GM21723 (cell line): ENCODE measurements at regions not wholly inside any gene's neighbourhood (a gene's known extent, or its start where the extent isn't known, plus 50 kb on each side); places are given as distances from the start of the nearest gene placed in this dataset.
"Not testable (repeated sequence)": the region's sequence is repeated elsewhere in the genome, so short reads cannot be mapped to it uniquely, and the experiment has no call there.

Experiments
- ATAC-seq: cut with Tn5 transposase; IDR thresholded peaks from one replicate; pipeline ENCODE4 v1.9.1; 2021; ENCODE audit warnings: mild to moderate bottlenecking, moderate library complexity; ENCODE audit not compliant: unreplicated experiment

DNA sequence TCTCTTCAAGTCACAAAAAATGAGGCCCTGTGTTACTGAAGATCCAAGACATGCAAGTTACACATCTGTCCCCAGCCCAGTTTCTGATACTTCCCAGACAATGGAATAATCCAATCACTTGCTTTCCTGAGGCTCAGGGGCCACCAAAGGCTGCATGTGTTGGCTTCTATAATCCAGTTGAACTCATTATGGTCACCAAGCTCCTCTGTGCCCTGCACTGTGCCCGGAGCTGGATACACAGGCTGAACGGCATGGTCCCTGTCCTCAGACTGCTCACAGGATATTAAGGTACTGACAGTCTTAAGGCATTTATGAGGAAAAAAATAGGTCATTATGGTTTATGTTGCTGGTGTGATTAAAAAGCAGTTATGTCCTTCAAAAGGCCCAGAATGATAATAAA lies 117.0 kb upstream of the SYT6 start:
- no peak for ATAC-seq

DNA sequence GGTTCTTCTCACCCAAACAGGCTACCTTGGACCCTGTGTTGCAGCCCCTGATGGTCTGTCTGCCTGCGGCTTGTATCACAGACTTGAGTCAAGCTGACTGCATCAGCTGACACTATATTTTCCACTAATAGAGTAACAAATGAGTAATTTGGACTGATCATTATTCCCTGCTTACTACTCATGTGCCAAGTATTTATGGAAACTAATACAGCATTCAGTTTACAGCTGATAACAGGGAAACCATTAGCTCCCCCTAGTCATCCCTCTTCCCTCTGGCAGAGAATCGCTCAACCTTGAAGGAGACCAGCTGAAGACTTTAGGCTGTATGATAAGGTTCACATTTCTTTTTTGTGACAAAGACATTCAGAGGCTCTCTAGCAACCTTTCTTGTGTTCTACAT lies 116.6 kb upstream of the SYT6 start:
- no peak for ATAC-seq

DNA sequence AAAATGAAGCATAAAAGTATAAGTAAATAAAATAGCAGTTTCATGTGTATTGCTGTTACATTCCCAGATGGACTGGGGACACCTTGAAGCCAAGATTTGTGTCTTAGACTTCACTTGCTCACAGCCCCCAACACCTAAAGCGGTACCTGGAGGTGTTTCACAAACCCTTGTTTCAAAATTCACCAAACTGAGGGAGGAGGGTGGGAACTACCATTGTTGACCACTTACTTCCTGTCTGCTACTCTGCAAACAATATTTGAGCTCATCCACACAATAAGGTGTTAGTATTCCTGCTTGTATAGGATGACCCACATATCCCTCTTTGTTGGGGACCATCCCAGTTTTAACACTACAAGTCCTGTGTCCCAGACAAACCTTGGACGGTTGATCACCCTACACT lies 115.9 kb upstream of the SYT6 start:
- no peak for ATAC-seq

DNA sequence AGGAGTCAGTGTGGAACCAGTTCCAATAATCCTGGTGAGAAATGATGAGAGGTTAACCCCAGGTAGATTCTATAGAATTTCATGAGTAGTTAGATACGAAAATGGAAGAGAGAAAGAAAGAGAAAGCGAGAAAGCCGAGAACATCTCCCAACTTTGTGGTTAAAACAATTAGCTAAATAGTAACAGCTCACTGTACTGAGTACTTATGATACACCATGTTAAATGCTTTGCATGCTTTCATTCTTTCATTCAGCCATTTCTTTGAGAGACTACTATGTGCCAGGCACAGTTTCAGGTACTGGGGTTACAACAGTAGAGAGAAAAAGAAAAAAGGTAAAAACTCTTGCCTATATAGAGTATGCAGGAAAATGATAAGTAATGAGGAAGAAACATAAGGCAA lies 109.7 kb upstream of the SYT6 start:
- ATAC-seq: peak; percentile 78

DNA sequence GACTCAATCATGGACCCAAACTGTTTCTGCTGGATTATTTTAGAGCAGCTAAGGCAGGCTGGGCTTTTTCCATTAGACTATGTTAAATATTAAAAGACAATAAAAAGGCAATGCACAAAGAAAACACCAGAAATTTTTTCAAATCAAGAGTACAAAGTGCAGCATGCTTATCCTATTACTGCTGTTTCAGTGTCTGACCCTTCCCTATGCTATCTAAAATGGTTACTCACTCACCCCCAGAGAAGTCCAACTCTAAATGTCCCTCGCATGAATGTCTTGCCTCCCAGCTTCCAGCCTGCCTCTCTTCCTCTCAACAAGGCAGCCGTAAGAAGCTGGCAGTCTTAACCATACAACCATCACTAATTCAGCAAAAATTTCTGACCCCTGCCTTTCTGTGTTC lies 108.7 kb upstream of the SYT6 start:
- no peak for ATAC-seq

DNA sequence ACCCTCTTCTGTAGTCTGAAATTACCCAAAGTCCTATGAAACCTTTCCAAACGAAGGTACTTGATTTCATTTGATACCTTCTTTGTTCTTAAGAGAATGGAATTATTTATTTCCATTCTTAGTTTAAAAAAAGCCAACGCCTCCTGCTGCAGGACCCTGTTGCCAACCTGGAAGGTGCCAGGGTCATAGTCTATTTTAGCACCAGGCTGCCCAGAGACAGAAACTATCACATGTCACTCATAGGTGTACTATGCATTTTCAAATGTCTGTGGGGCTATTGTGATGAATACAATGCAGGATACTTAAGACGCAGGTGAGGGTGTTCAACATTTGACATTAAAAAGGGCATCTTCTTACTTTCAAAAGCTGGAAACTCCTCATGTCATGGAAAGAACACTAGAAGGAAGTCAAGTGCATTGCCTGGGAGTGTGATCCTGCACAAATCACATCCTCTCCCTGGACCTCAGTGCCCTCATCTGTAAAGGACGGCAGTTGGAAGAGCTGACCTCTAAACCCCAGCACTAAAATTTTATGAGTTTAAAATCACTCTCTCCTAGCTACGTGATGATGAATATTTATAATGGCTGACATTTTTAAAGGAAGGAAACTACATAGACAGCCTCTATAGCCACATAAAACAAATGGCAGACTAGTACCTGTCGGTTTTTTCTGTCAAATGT lies 107.3 kb upstream of the SYT6 start:
- ATAC-seq: no peak

DNA sequence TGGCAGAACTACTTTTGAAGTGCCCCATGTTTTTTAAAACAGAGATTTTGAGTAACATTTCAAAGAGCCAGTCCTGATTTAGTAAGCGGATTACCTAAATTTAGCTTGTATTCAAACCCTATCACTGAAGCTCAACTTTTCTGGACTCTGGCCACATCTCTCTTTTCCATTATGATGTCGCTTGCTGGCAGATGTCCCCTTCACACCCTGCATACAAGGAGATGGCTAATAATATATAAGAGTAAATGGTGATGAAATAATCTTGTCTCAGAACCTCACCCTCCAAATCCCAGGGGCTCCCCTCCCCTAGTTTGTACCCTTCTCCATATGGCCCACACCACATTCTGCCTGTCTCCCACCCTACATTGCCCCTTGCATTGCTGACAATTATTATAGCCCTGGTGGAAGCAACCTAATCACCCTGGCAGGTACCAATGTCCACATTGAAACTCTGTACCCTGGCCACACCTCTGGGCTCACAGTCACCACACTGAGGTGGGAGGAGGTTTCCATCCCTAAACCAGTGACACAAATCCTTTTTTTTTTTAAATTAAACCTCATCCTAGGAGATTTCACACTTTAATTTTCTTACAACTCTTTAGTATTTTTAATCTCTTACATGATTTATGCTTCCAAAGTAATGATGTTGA lies 106.0 kb upstream of the SYT6 start:
- ATAC-seq: no peak

DNA sequence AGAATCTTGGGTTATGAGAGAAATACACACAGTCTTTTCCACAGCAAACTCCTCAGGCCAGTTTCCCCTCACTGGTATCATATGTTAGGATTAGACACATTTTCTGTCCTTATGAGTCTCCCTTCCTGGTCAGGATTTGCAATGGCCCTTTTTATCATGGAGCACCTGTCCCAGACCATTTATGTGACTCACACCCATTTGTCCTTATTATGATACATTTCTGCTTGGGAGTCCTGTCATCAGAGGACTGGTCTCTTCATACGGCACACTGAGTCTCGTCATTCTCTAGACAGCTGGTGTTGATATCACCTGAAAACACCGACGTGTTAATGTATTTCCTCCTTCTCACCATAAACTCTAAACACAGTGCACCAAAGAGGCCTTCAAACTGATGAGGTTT lies 105.0 kb upstream of the SYT6 start:
- ATAC-seq: no peak

DNA sequence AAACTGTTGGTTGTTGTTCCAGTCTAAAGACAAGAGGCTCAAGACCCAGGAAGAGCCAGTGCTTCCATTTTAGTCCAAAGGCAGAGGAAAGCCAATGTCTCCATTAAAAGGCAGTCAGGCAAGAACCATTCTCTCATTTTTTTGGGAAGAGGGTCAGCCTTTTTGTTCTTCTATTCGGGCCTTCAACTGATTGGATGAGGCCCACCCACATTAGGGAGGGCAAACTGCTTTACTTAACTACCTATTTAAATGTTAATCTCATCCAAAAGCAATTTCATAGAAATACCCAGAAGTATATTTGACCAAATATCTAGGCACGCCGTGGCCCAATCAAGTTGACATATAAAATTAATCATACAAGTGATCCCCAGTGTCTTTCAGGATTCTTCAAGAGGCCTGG lies 104.4 kb upstream of the SYT6 start:
- no peak for ATAC-seq

DNA sequence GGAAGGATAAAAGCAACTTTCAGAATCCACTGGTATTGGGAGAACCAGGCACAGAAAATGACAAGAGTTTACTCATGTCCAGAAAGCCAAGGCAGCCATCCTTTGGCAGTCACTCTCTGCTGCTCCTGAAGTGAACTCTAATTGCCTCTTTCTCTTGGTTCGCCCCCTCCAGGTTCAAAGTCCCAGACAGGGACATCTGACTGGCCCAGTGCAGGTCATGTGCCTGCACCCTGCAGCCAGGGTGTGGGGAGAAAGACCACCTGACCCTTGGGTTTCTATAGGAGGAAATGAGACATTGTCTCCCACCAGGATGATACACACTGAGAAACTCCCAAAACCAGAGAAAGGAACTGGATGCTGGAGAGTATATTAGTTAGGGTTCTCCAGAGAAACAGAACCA lies 103.9 kb upstream of the SYT6 start:
- no peak for ATAC-seq

DNA sequence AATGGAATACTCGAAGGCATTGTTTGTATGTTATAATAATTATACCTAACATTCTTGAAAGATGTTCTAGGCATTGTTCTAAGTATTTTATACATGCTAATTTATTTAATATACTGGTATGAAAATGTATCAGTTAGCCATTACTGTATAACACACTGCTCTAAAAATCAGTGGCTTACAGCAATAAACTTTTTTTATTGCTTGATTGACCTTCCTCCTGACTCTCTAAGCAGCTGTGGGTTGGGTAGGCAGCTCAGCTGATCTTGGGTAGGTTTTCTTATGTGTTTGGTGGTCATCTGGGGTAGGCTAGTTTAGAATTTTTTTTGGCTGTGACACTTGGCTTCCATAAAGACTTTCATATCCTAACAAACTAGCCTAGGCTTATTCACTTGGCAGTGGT lies 100.2 kb upstream of the SYT6 start:
- no peak for ATAC-seq

DNA sequence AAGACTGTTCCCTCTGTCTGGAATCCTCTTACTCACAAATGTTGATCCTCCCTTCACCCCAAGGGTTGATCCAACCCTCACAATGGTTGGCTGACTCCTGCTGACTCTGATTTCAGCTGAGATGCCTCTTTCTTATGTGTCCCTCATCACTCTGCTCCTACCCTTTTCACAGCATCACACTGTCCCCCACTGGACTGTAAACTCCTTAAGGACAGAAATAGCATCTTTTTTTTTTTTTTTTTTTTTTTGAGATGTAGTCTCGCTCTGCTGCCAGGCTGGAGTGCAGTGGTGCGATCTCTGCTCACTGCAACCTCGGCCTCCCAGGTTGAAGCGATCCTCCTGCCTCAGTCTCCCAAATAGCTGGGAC lies 97.9 kb upstream of the SYT6 start:
- no peak for ATAC-seq

DNA sequence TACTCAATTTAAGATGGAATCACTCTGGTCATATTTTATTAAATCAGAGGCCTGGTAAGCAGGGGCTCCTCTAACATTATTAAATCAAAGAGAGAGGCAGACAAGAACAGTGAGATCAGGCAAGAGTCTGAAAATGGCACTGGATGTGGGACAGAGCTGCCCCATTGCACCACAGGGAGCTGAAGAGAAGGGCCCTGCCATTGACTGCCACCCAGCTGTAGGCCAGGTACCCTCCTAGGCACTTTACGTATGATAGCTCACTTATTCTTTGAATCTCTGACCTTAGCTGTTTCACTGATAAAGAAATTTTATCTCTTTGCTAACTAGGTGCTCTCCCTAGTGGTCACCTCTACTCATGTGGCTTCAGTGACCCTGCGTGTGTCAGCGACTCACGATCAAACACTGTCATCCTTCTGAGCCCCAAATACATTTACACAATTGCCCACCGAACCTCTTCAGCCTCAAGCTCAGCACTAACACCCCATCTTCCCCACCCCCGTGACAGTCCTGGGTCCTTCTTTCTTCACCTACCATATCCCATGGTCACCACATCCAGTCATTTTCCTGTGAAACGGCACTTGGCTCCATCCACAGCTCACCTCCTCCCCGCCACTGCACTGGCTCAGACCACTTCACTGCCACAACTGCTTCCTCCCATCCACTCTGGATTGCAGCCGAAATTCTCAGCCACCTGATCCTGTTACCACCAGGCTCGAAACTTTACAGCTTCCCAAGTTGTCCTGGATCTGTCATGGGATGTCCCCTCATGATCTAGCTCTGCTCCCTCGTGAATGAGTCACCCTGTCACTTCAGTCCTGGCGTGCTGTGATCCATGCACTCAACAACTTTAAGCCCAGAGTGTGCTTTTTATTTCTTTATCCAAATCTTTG lies 97.3 kb upstream of the SYT6 start:
- no peak for ATAC-seq

DNA sequence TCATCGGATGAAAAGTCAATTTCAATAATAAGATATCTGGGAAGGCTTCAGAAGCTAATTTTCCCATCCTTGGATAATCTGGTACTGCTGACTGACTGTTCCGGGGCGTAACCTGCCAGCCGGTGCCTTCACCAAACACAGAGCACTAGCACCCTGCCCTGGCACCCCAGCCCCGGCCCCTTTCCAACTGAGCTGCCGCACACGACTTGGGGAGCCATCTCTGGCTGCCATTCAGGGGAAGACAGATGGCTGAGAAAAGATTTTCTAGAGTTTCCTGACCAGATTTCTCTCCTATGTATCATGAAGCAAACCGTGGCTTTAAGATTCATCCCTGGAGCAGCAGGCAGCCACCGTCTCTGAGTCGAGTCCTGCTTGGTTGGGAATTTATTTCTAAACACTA lies 96.0 kb upstream of the SYT6 start:
- ATAC-seq: no peak

DNA sequence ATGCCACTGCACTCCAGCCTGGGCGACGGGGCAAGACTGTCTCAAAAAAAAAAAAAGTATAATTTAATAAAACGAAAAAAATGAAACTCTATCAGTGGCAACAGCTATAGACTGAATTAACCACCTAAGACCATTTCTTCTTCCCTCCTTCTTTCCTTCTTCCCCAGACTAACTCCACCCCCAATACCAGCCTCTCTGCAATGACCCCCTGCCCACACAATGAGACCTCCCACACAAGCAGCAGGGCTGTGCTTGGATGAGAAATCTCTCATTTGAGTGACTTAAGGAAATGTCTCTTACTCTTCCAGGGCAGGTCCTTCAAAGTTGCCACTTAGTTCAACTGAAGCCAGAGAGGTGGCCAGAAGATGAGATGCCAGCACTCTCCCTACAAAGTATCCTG lies 94.5 kb upstream of the SYT6 start:
- ATAC-seq: no peak

DNA sequence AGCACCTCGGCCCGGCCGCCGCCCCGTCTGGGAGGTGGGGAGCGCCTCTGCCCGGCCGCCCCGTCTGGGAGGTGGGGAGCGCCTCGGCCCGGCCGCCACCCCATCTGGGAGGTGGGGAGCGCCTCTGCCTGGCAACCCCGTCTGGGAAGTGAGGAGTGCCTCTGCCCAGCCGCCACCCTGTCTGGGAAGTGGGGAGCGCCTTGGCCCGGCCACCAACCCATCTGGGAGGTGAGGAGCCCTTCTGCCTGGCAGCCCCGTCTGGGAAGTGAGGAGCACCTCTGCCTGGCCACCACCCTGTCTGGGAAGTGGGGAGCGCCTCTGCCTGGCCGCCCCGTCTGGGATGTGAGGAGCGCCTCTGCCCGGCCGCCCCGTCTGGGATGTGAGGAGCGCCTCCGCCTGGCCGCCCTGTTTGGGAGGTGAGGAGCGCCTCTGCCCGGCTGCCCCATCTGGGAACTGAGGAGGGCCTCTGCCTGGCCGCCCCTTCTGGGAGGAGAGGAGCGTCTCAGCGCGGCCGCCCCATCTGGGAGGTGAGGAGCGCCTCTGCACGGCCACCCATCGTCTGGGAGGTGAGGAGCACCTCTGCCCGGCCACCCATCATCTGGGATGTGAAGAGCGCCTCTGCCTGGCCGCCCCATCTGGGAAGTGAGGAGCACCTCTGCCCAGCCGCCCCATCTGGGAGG lies 89.0 kb upstream of the SYT6 start:
- not testable (repeated sequence) for ATAC-seq

DNA sequence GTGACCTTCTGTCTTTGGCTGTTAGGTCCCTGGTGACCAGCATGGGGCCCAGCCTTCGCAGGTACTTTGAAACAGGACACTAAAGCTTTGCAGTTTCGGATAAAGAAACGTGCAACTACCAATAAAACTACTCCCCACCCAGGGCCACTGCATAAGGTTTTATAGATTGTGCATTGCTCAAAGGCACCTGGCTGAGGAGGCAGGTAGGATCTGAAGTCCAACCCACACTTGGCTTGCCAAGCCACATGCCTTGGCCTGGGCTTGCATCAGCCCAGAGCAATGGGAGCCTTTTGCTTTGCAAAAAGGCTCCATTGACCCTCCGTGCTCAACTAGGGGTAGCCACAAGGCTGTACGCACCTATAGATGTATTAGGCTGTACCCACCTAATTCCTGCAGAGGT lies 84.4 kb upstream of the SYT6 start:
- no peak for ATAC-seq

DNA sequence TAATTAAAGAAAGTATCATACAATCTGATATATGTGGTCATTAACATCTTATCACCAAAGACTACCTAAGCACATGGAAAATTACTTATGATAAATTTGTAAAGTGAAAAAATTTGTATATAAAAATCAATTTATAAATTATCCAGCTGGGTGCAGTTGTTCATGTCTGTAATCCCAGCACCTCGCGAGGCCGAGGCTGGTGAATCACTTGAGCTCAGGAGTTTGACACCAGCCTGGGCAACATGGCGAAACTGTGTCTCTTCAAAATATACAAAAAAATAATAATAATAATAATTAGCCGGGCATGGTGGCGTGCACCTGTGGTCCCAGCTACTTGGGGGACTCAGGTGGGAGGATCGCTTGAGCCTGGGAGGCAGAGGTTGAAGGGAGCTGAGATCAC lies 82.8 kb upstream of the SYT6 start:
- ATAC-seq: no peak

DNA sequence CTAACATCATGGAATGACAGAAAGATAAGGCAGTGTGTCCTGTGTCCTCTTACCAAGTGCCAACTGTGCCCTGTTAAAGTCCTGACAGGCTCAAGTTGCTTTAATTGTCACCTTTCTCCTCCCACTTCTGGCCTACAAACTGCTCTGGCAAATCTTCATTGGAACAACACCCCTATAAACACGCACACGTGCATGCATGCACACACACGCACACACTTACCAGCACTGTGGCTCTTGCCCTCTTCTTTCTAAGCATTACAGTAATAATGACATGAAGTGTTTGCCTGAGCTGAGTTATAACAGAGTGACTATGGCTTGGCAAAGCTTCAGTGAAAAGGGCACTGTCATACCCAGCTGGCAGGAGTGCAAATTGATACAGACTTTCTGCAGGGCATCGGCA lies 82.3 kb upstream of the SYT6 start:
- ATAC-seq: no peak

DNA sequence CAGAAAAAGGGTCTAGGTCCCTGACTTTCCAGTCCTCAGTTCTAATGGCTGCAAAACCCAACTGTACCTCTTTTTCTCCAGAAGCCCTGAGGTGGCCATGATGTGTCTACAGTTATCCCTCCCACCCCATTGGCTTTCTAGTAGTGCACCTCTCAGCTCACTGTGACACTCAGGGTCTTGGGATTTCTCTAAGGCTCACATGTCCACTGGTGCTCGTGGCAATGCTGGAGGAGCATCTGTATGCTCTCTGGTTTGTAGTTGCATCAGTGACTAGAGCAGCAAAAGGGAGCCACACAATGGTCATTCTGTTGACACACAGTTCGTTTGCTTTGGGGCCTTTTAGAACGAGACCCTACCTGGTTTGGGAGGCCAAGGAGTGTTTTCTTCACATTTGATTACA lies 81.6 kb upstream of the SYT6 start:
- ATAC-seq: no peak

DNA sequence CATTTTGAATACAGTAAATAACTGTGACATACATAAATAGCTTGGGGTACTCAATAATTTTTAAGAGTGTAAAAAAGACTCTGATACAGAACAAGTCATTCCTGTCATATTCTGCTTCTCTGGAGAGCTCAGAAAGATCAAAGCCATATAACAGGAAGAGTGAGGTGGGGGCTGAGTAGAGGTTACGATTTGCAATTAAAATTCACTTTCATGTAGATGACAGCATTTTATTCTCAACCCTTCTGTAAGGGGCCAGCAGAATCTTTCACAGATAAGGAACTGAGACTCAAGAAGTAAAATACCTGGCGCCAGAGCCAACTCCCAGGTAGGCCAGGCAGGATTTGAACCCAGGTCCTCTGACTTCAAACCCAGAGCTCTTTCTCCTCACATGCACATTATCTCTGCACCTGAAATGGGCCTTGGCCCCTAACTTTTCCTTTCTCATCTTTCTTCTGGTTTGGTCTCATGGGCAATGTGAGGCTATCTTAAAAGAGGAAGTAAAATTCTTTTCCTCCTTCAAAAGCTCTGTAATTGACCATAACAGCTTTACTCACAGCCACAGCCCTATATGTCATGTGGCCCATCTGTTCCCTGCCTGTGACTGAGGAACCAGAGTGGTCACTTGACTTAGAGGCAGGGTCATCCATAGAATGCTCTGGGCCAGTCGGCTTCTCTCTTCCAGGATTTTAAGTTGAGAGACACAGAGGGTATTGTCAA lies 80.9 kb upstream of the SYT6 start:
- ATAC-seq: no peak
